HG03575 (cell line): ENCODE measurements at regions not wholly inside any gene's neighbourhood (a gene's known extent, or its start where the extent isn't known, plus 50 kb on each side); places are given as distances from the start of the nearest gene placed in this dataset.

Source experiments
- ATAC-seq: cut with Tn5 transposase; IDR thresholded peaks from one replicate; pipeline ENCODE4 v1.9.1; 2021; ENCODE audit not compliant: unreplicated experiment, insufficient number of reproducible peaks, low FRiP score; ENCODE audit errors: extremely low read depth

- ATAC-seq, result no peak
Measured at GRCh38 chr12:61796846-61797245, 463.4 kb upstream of the USP15 start.

- ATAC-seq, result no peak
Measured at GRCh38 chr12:61797266-61797665, 462.9 kb upstream of the USP15 start.

GRCh38 chr12:61798778-61799177, 461.4 kb upstream of the USP15 start:
- no peak for ATAC-seq

GRCh38 chr12:61804301-61804700, 455.9 kb upstream of the USP15 start:
- ATAC-seq, result no peak

GRCh38 chr12:61808856-61809255, 451.3 kb upstream of the USP15 start:
- ATAC-seq, result no peak

- no peak for ATAC-seq
Measured at GRCh38 chr12:61810486-61810885, 449.7 kb upstream of the USP15 start.

GRCh38 chr12:61821381-61821780, 438.8 kb upstream of the USP15 start:
- no peak for ATAC-seq

GRCh38 chr12:61823102-61823501, 437.1 kb upstream of the USP15 start:
- ATAC-seq, result no peak

- ATAC-seq, result no peak
Measured at GRCh38 chr12:61846765-61847164, 413.4 kb upstream of the USP15 start.

GRCh38 chr12:61848893-61849292, 411.3 kb upstream of the USP15 start:
- no peak for ATAC-seq

- ATAC-seq, result no peak
Measured at GRCh38 chr12:61853945-61854344, 406.3 kb upstream of the USP15 start.

GRCh38 chr12:61854902-61855301, 405.3 kb upstream of the USP15 start:
- no peak for ATAC-seq

GRCh38 chr12:61857968-61858367, 402.2 kb upstream of the USP15 start:
- no peak for ATAC-seq

- ATAC-seq, result no peak
Measured at GRCh38 chr12:61860451-61860850, 399.8 kb upstream of the USP15 start.

GRCh38 chr12:61862986-61863385, 397.2 kb upstream of the USP15 start:
- no peak for ATAC-seq

- no peak for ATAC-seq
Measured at GRCh38 chr12:61863811-61864210, 396.4 kb upstream of the USP15 start.

GRCh38 chr12:61869796-61870195, 390.4 kb upstream of the USP15 start:
- ATAC-seq, result no peak

- no peak for ATAC-seq
Measured at GRCh38 chr12:61870658-61871484, 389.3 kb upstream of the USP15 start.

- ATAC-seq, result no peak
Measured at GRCh38 chr12:61871485-61871810, 388.8 kb upstream of the USP15 start.

- no peak for ATAC-seq
Measured at GRCh38 chr12:61879229-61879628, 381.0 kb upstream of the USP15 start.

GRCh38 chr12:61880186-61880585, 380.0 kb upstream of the USP15 start:
- ATAC-seq, result no peak
